Keratinocyte (primary cell): ENCODE measurements at regions not wholly inside any gene's neighbourhood (a gene's known extent, or its start where the extent isn't known, plus 50 kb on each side); places are given as distances from the start of the nearest gene placed in this dataset.

ENCODE experiments used
- DNase-seq: peaks from one replicate; pipeline ENCODE4 v3.0.0-alpha.2; 2011; ENCODE audit warnings: low read depth, missing footprints, low spot score
- FAIRE-seq: peaks from 2 replicates; lab custom pipeline; 2011; peaks lifted over from hg19 to GRCh38; lab: Jason Lieb, UNC
- H2AFZ ChIP-seq: 2 replicates; pipeline ENCODE4 v1.6.0; 2012; ENCODE audit warnings: low read length, control low read depth, inconsistent platforms; ENCODE audit not compliant: control insufficient read depth
- H3K27ac ChIP-seq: 2 replicates; pipeline ENCODE4 v1.5.1; 2011; ENCODE audit warnings: low read length; ENCODE audit not compliant: control insufficient read depth, insufficient read depth
- H3K27me3 ChIP-seq: 3 replicates; pipeline ENCODE4 v1.6.0; 2011; ENCODE audit warnings: low read length; ENCODE audit not compliant: control insufficient read depth, insufficient read depth; ENCODE audit errors: extremely low read depth
- H3K36me3 ChIP-seq, 2 experiments: 2 replicates in 1 of 2; 3 replicates in 1 of 2; pipeline ENCODE4 v1.5.1; 2011; ENCODE audit warnings: low read length in 2 of 2, mild to moderate bottlenecking in 1 of 2; ENCODE audit not compliant: control insufficient read depth in 2 of 2, insufficient read depth in 2 of 2; ENCODE audit errors: extremely low read depth in 1 of 2
- H3K4me1 ChIP-seq: 3 replicates; pipeline ENCODE4 v1.5.1; 2011; ENCODE audit warnings: low read length; ENCODE audit not compliant: control insufficient read depth, insufficient read depth; ENCODE audit errors: extremely low read depth
- H3K4me2 ChIP-seq: 3 replicates; pipeline ENCODE4 v1.6.0; 2011; ENCODE audit warnings: low read depth, low read length; ENCODE audit not compliant: control insufficient read depth, insufficient read depth; ENCODE audit errors: extremely low read depth
- H3K4me3 ChIP-seq, 3 experiments: fragments of 200-600 bp in 1 of 3; sonication (generic) in 1 of 3; 2 replicates in 2 of 3; 3 replicates in 1 of 3; pipeline ENCODE4 v1.5.1; 2011 to 2016; ENCODE audit warnings: low read length in 3 of 3, mild to moderate bottlenecking in 3 of 3, control low read depth in 2 of 3, inconsistent platforms in 1 of 3, low read depth in 1 of 3, mixed read lengths in 1 of 3, mixed run types in 1 of 3, moderate library complexity in 1 of 3; ENCODE audit not compliant: control insufficient read depth in 2 of 3, insufficient read depth in 2 of 3; ENCODE audit errors: extremely low read depth in 1 of 3
- H3K79me2 ChIP-seq: 2 replicates; pipeline ENCODE4 v1.6.0; 2012; ENCODE audit warnings: low read length; ENCODE audit not compliant: control insufficient read depth, insufficient read depth
- H3K9ac ChIP-seq: 3 replicates; pipeline ENCODE4 v1.6.0; 2011; ENCODE audit warnings: low read length; ENCODE audit not compliant: control insufficient read depth, insufficient read depth; ENCODE audit errors: extremely low read depth
- H3K9me1 ChIP-seq: 3 replicates; pipeline ENCODE4 v1.6.0; 2011; ENCODE audit warnings: low read length; ENCODE audit not compliant: control insufficient read depth, insufficient read depth; ENCODE audit errors: extremely low read depth
- H3K9me3 ChIP-seq: 2 replicates; pipeline ENCODE4 v1.5.1; 2012; ENCODE audit warnings: low read depth, low read length; ENCODE audit not compliant: control insufficient read depth
- H4K20me1 ChIP-seq: 3 replicates; pipeline ENCODE4 v1.6.0; 2011; ENCODE audit warnings: low read length; ENCODE audit not compliant: control insufficient read depth, insufficient read depth; ENCODE audit errors: extremely low read depth
- EZH2 ChIP-seq: IDR thresholded peaks from one replicate; pipeline ENCODE4 v1.6.1; 2012; ENCODE audit warnings: inconsistent platforms, mild to moderate bottlenecking, low read length, moderate library complexity
- dilution Hi-C: fragments of 300-500 bp; cut with MboI; formaldehyde crosslinking; loops from one replicate; pipeline ENCODE4 v1.7.0; 2020; ENCODE audit warnings: low sequenced_read_pairs; ENCODE audit not compliant: extremely low pct_ligation_motif_present
- TF ChIP-seq, protein P1 (sequence below), 3 experiments: IDR thresholded peaks in 1 of 3; conservative IDR thresholded peaks in 1 of 3; optimal IDR thresholded peaks in 1 of 3; 2 replicates in 2 of 3; 3 replicates in 1 of 3; pipeline versions ENCODE3 to v1.5.1; 2011; ENCODE audit warnings: low read length in 3 of 3, mild to moderate bottlenecking in 3 of 3, moderate library complexity in 2 of 3, control low read depth in 1 of 3, inconsistent platforms in 1 of 3; ENCODE audit not compliant: insufficient read depth in 2 of 3; ENCODE audit errors: extremely low read depth in 1 of 3

DNA sequence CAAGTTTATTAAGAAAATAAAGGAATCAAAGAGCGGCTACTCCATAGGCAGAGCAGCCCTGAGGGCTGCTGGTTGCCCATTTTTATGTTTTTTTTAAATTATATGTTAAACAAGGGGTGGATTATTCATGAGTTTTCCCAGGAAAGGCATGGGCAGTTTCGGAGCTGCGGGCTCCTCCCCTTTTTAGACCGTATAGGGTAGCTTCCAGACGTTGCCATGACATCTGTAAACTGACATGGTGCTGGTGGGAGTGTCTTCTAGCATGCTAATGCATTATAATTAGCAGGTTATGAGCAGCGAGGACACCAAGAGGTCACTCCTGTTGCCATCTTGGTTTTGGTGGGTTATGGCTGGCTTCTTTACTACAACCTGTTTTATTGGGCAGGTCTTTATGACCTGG lies 301.8 kb downstream of the TFAP2C start:
- no peaks in the 10 kb centered on the region for H4K20me1 ChIP-seq
- no peak overlapping the region for H3K9ac ChIP-seq
- H3K27me3 ChIP-seq = peaks cover 20% of the 10 kb centered on the region
- no peaks in the 10 kb centered on the region for H3K9me1 ChIP-seq
- no peak overlapping the region for H3K4me3 ChIP-seq
- TF ChIP-seq EZH2 = no peak
- TF ChIP-seq, protein P1, sequence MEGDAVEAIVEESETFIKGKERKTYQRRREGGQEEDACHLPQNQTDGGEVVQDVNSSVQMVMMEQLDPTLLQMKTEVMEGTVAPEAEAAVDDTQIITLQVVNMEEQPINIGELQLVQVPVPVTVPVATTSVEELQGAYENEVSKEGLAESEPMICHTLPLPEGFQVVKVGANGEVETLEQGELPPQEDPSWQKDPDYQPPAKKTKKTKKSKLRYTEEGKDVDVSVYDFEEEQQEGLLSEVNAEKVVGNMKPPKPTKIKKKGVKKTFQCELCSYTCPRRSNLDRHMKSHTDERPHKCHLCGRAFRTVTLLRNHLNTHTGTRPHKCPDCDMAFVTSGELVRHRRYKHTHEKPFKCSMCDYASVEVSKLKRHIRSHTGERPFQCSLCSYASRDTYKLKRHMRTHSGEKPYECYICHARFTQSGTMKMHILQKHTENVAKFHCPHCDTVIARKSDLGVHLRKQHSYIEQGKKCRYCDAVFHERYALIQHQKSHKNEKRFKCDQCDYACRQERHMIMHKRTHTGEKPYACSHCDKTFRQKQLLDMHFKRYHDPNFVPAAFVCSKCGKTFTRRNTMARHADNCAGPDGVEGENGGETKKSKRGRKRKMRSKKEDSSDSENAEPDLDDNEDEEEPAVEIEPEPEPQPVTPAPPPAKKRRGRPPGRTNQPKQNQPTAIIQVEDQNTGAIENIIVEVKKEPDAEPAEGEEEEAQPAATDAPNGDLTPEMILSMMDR (optimal IDR thresholded peaks at IDR 0.05 in 1 of 3, IDR thresholded peaks at IDR 0.05 in 1 of 3, conservative IDR thresholded peaks at IDR 0.05 in 1 of 3; ENCODE audit: extremely low read depth in 1 of 3, insufficient read depth in 2 of 3, low read length in 3 of 3) = no peak
- no peaks in the 10 kb centered on the region for H3K79me2 ChIP-seq
- no peaks in the 10 kb centered on the region for H3K36me3 ChIP-seq
- no peak for FAIRE-seq
- H3K4me1 ChIP-seq = peaks cover 6% of the 10 kb centered on the region
- dilution Hi-C loops = no loop called here
- H3K4me2 ChIP-seq = no peak overlapping the region
- DNase-seq = no peak
- no peak overlapping the region for H2AFZ ChIP-seq
- H3K27ac ChIP-seq = no peak overlapping the region
- H3K9me3 ChIP-seq = no peaks in the 10 kb centered on the region

DNA sequence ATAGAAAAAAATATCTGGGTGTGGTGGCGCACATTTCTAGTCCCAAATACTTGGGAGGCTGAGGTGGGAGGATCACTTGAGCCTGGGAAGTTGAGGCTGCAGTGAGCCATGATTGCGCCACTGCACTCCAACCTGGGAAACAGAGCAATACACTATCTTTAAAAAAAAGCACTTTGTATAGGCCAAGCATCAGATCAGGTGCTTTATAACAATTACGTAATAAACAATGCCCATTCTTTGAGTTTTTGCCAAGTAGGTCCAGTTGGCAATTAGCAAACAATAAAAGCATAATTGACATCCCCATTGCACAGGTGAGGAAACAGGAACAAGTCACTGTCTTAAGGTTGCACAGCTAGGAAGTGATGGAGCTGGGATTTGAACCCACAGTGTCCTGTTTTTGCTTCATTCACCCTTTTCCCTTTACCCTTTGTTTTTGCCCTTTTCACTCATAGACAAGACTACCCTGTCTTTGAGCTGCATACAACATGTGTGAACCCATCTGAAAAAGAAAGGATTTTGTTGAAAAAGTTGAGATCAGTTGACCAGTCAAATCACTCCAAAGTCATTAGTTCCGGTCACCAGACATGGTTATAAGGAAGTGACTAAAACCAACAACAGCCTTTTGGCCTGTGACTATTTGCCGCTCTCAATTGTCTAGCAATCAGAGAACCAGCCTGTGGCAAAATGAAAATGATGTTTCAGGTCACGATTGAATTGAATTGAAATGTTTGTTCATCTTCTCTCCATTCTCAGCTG lies 303.6 kb downstream of the TFAP2C start:
- Histone ChIP-seq H3K27ac (no peak overlapping the region), H3K9me1 (no peaks in the 10 kb centered on the region), H2AFZ (no peak overlapping the region), H3K4me2 (peak overlapping the region; percentile 3), H3K4me1 (peaks cover 6% of the 10 kb centered on the region), H4K20me1 (no peaks in the 10 kb centered on the region), H3K79me2 (no peaks in the 10 kb centered on the region), H3K4me3 (no peak overlapping the region), H3K27me3 (peaks cover 3% of the 10 kb centered on the region), H3K9me3 (no peaks in the 10 kb centered on the region), H3K9ac (no peak overlapping the region), H3K36me3 (no peaks in the 10 kb centered on the region)
- TF ChIP-seq EZH2 = no peak
- TF ChIP-seq, protein P1 (optimal IDR thresholded peaks at IDR 0.05 in 1 of 3, IDR thresholded peaks at IDR 0.05 in 1 of 3, conservative IDR thresholded peaks at IDR 0.05 in 1 of 3; ENCODE audit: extremely low read depth in 1 of 3, insufficient read depth in 2 of 3, low read length in 3 of 3) = no peak
- dilution Hi-C loops = no loop called here
- no peak for DNase-seq
- FAIRE-seq = no peak
